Suppressor macrophage treated with lipopolysaccharide for 4 hours (primary cell): ENCODE measurements at regions not wholly inside any gene's neighbourhood (a gene's known extent, or its start where the extent isn't known, plus 50 kb on each side); places are given as distances from the start of the nearest gene placed in this dataset.

Experiments used
- DNase-seq: peaks from one replicate; pipeline ENCODE4 v3.0.0-alpha.2; 2020

DNA sequence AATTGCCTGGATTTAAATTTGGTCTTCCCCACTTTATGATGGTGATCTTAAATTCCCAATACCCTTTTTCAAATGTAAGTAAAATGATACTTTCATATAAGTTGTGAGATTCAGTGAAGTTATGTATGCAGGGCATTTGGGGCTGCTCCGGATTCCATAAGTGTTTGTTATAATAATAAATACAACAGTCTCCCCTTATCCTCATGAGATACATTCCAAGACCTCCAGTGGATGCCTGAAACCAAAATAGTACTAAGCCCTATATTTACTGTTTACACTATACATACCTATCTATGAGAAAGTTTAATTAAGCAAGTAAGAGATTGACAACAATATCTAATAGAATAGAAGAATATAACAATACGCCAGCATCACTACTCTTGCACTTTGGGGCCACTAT is 2237.8 kb downstream of the PCDH9 start:
- no peak for DNase-seq

GRCh38 chr13:64985075-64985474 is 2245.1 kb downstream of the PCDH9 start:
- no peak for DNase-seq

- DNase-seq = no peak
Observed at GRCh38 chr13:64962404-64962803, 2267.7 kb downstream of the PCDH9 start.

DNA sequence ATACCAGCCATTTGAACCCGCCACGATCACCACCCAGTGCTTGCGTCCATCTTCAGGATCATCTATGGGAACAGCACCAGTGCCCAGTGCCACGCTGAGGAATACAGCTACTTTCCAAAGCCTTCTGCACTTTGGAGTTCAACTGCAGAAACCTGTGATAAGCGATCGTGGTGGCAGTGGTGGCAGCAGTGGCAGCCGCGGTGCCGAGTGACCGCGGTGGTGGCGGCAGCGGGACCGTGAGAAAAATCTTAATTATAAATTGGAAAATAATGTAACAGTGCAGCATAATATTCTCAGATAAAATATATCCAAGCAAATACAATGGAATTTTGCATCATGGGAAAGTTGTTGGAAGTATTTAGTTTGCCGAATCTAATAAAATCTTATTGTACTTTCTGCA is 2270.9 kb downstream of the PCDH9 start:
- no peak for DNase-seq

DNA sequence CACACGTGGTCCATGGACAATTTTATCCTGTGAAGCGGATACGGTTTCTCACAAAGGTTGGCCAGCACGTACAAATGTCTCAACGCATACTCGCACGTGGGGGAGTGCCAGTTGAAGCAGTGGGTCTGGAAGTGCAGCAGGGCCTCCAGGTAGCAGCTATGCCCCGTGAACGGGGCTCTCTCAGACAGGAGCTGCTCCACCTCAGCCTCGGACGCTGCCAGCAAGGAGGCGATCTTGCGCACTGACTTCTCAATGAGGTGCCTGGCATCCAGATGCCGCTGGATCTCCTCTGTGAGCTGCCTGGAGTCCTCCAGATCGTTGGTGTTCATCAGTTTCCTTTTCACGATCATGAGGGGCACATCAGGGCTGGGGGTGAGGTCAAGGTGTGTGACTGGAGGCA is 2272.0 kb downstream of the PCDH9 start:
- DNase-seq = no peak

DNA sequence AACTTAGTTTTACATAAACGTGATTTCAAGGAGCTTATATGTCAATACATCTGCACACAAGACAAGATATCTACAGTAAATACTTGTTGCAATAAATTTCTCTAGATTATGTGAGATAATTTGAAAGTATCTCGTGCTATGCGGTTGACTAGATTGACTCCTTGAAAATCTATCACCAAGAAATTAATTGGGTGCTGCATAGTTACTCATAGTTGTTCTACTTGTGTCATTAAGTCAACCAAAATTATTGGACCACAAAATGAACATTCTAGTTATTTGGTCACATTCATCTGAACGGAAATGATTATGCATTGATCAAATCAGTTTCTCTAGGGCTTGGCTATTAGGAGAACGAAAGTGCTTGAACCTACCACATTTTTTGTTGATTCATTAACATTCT is 2291.5 kb downstream of the PCDH9 start:
- no peak for DNase-seq

DNA sequence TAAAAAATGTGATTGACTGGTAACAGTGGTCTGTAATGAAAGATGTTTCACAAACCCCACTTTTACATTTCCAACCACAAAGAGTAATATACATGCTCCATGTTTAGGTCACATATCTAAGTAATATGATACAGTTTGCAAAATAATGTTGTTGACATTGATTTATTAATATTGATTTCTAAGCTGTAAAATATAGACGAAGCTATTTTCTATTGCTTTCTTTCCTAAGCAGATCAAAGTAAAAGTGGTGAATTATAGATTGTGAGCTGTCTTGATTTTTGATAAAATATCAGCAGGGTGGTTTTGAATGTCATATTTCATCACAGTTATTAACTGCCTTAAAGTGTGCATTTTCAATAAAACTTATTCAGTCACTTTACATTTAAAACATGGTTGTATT is 2292.8 kb downstream of the PCDH9 start:
- DNase-seq = no peak

DNA sequence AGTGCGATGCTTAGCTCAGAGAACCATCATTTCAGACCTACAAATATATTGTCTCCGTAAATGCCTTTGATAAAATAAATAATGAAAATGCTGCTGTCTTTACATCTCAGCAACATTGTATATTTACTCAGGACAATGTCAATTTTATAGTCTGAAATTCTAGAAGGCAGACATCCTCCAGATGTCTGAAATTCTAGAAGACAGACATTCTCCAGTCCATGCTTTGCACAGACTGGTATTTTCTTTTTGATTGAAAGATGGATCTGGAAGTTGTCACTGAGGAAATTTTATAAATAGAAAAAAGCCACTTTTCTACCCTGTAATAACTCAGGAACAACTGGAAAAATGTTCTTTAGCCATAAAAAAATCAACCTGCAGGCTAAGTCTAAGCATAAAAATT is 2293.3 kb downstream of the PCDH9 start:
- DNase-seq = no peak

DNA sequence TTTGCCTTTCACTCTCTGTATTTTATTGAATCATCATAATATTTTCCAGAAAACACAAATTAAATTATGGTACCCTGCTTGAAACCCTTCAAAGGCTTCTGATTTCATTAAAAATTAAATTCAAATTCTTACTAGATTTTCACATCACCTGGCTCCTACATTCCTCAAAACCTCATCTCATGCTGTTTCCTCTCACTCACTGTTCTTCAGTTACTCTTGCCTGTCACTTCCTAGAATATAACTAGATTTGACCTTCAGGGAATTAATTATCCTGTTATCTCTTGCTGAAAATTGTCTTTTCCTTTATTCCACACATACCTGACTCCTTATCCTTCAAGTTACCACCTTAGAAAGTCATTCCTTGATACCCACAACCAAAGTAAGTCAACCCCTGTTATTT is 2294.7 kb downstream of the PCDH9 start:
- no peak for DNase-seq

DNA sequence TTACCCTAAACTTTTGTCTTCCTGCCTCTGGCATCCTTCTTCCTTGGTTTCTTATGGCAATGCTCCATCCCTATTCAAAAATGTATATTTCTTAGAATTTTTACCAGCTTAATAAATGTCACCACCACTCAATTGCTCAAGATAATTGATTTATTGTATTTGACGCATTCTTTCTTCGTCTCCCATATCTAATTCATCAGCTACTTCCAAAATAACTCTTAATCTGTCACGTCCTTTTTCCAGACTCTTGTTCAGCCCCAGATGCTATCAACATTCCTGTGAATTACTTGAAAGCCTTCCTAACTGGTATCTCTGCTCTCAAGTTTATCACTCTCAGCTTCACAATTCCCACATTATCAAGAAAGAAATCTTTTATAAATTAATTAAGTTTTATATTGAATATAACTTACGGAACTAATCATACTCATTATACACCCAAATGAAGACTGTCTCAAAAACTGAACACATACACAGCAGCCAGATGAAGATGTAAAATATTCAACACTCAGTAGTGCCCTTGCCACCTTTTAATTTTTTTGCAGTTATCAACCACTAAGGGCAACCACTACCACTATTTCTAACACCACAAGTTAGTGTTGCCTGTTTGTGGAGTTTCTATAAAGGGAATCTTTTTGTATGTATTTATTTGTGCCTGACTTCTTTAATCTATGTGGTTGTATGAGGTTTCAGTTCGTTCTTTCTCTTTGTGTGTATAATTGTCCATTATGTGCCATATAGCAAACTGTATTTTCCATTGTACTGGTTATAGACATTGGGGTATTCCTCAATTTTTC is 2295.4 kb downstream of the PCDH9 start:
- DNase-seq = no peak

DNA sequence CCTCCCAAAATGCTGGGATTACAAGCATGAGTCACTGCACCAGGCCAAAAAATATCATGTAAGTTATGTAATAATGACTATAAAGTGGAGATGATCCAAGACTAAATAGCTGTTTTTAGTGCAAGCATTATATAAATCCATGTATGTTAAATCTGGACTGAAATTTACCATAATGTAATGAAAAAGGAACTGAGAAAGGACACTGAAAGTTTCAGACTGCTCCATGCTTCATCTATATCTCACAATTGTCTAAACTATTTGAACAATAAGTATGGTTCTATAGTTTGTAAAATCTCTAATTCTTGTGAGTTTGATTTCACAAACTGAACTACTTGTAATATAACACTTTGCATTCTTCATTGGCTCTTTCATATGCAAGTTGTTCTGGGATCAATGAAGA is 2299.5 kb downstream of the PCDH9 start:
- no peak for DNase-seq

- no peak for DNase-seq
Observed at GRCh38 chr13:64928696-64929499, 2301.2 kb downstream of the PCDH9 start.

DNA sequence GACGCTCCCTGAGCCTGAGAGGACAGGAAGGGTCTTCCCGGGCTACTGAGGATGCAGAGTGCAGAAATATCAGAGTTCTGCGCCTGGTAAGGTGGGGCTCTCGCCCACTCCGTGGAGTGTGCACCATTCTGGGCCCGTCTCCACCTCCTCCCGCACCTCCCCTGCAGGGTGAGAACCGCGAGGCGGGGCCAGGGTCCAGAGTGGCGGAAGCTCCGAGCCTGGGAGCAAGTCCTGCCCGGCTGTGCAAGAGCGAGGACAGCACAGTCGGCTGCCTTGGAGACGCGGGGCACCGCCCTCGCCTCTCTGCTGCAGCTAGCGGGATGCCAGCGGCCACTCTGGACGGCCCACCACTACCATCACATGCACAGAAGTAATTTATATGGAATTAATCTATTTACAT is 2304.4 kb downstream of the PCDH9 start:
- no peak for DNase-seq

GRCh38 chr13:64925284-64925683 is 2304.9 kb downstream of the PCDH9 start:
- no peak for DNase-seq

GRCh38 chr13:64924401-64924800 is 2305.7 kb downstream of the PCDH9 start:
- DNase-seq = no peak

- DNase-seq = no peak
Observed at GRCh38 chr13:64917566-64917965, 2312.6 kb downstream of the PCDH9 start.

DNA sequence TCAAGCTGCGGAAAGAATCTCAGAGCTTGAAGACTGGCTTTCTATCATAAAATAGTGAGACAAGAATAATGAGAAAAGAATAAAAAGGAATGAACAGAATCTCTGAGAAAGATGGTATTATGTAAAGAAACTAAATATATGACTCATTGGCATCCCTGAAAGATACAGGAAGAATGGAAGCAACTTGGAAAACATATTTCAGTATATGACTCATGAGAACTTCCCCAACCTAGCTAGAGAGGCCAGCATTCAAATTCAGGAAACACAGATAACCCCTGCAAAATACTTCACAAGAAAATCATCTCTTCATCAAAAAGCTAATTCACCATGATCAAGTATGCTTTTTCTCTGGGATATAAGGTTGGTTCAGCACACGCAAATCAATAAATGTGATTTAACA is 2318.0 kb downstream of the PCDH9 start:
- no peak for DNase-seq

DNA sequence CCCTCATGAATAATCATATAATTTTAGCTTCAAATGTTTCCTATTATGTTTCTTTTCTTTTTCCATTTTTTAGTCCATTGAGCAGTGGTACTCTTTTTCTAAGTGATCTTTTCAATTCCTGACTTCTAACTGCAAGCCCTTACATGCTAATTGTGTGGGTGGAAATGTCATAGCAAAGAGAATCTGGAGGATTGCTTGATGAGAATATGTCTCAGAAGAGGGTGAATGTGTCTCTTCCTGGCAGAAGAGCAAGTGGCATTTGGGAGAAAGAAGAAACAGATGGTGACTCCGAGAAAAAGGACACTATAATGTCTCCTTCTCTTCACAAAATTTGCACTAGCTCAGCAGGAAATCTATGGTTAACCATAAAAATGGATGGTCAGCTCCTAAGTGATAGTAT is 2320.0 kb downstream of the PCDH9 start:
- DNase-seq = no peak

DNA sequence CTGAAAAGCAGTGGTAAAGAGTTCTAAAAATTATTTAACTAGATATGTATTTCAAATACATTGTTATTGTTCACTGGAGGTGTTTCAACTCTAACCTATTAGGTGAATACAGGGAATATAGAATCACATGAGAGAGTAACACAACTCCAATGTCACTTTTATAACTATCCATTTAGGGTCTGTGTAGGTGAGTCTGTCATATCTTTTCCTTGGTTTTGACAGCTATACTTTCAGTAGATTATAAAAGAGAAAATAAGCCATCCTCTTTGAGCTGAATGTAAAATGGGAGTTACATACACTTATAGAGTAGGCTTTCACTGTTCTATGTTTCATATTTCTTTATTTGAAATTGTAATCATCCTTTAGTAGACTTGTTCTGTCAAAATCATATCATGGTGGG is 2321.0 kb downstream of the PCDH9 start:
- DNase-seq = no peak

- no peak for DNase-seq
Observed at GRCh38 chr13:64900039-64900438, 2330.1 kb downstream of the PCDH9 start.

DNA sequence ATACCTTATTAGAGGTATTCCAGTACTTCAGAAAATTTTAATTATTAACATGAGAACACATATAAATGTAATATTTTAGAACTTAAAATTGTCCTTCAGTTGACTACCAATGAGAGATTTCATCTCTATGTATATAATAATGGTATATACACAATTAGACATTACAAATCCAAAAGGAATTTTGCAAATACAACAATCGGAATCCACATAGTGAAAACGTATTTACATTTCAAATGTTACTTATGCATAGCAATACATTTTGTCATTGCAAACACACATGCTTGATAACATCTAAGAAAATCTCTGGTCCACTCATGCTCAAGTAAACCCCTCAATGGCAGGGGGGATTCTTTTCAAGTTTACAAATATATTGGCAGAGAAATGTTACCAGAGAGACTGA is 2345.2 kb downstream of the PCDH9 start:
- DNase-seq = no peak

- no peak for DNase-seq
Observed at GRCh38 chr13:64877176-64877575, 2353.0 kb downstream of the PCDH9 start.

GRCh38 chr13:64871742-64872141 is 2358.4 kb downstream of the PCDH9 start:
- no peak for DNase-seq

GRCh38 chr13:64869539-64869938 is 2360.6 kb downstream of the PCDH9 start:
- no peak for DNase-seq

DNA sequence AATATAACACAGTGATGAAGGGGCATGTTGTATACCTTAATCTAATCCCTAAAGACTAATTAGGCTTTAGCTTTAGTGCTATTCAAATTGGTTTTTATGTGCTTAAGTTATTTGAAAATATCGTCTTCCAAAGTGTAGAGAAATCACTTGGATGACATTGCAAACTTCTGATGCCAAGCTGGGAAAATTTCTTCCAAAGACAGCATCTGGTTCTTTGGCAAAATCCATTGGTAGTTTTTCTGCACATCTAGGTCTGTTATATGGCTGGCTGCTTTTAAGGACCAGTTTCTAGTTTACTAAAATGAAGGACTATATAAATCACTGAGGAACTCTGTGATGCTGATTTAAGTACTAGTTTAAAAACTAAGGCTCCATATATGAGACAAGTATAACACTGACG is 2362.3 kb downstream of the PCDH9 start:
- DNase-seq = no peak
